ENCODE measurements at regions not wholly inside any gene's neighbourhood (a gene's known extent, or its start where the extent isn't known, plus 50 kb on each side); places are given as distances from the start of the nearest gene placed in this dataset.

GRCh38 chr2:57850415-57851130 lies 196.0 kb upstream of the VRK2 start:
- TF ChIP-seq EP300 (IDR thresholded peaks at IDR 0.05; ENCODE audit: low read depth in 2 of 2, low read length in 2 of 2) (no peak), EP300 (CRISPR knock-in tag; IDR thresholded peaks at IDR 0.05; ENCODE audit: borderline replicate concordance) (no peak), ZNF3 (CRISPR knock-in tag; IDR thresholded peaks at IDR 0.05) (no peak), POLR2AphosphoS5 (IDR thresholded peaks at IDR 0.05; ENCODE audit: low read depth, low read length) (no peak), MZF1 (CRISPR knock-in tag; IDR thresholded peaks at IDR 0.05; ENCODE audit: borderline replicate concordance) (no peak), ZBTB8A (CRISPR knock-in tag; IDR thresholded peaks at IDR 0.05; ENCODE audit: borderline replicate concordance, low read depth) (no peak), ZFYVE20 (CRISPR knock-in tag; IDR thresholded peaks at IDR 0.05; ENCODE audit: borderline replicate concordance, low read depth) (no peak), DPF2 (CRISPR knock-in tag; IDR thresholded peaks at IDR 0.05; ENCODE audit: borderline replicate concordance, low read depth) (no peak), ZBTB44 (CRISPR knock-in tag; IDR thresholded peaks at IDR 0.05) (no peak), FOXA1 (IDR thresholded peaks at IDR 0.05) (no peak), FOXA1 (CRISPR knock-in tag; IDR thresholded peaks at IDR 0.05) (no peak)
- TF ChIP-seq, protein P1, sequence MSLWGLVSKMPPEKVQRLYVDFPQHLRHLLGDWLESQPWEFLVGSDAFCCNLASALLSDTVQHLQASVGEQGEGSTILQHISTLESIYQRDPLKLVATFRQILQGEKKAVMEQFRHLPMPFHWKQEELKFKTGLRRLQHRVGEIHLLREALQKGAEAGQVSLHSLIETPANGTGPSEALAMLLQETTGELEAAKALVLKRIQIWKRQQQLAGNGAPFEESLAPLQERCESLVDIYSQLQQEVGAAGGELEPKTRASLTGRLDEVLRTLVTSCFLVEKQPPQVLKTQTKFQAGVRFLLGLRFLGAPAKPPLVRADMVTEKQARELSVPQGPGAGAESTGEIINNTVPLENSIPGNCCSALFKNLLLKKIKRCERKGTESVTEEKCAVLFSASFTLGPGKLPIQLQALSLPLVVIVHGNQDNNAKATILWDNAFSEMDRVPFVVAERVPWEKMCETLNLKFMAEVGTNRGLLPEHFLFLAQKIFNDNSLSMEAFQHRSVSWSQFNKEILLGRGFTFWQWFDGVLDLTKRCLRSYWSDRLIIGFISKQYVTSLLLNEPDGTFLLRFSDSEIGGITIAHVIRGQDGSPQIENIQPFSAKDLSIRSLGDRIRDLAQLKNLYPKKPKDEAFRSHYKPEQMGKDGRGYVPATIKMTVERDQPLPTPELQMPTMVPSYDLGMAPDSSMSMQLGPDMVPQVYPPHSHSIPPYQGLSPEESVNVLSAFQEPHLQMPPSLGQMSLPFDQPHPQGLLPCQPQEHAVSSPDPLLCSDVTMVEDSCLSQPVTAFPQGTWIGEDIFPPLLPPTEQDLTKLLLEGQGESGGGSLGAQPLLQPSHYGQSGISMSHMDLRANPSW (CRISPR knock-in tag; IDR thresholded peaks at IDR 0.05; ENCODE audit: borderline replicate concordance), result no peak
- TF ChIP-seq, protein P2, sequence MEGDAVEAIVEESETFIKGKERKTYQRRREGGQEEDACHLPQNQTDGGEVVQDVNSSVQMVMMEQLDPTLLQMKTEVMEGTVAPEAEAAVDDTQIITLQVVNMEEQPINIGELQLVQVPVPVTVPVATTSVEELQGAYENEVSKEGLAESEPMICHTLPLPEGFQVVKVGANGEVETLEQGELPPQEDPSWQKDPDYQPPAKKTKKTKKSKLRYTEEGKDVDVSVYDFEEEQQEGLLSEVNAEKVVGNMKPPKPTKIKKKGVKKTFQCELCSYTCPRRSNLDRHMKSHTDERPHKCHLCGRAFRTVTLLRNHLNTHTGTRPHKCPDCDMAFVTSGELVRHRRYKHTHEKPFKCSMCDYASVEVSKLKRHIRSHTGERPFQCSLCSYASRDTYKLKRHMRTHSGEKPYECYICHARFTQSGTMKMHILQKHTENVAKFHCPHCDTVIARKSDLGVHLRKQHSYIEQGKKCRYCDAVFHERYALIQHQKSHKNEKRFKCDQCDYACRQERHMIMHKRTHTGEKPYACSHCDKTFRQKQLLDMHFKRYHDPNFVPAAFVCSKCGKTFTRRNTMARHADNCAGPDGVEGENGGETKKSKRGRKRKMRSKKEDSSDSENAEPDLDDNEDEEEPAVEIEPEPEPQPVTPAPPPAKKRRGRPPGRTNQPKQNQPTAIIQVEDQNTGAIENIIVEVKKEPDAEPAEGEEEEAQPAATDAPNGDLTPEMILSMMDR (CRISPR knock-in tag; IDR thresholded peaks at IDR 0.05), result no peak
- TF ChIP-seq, protein P3, sequence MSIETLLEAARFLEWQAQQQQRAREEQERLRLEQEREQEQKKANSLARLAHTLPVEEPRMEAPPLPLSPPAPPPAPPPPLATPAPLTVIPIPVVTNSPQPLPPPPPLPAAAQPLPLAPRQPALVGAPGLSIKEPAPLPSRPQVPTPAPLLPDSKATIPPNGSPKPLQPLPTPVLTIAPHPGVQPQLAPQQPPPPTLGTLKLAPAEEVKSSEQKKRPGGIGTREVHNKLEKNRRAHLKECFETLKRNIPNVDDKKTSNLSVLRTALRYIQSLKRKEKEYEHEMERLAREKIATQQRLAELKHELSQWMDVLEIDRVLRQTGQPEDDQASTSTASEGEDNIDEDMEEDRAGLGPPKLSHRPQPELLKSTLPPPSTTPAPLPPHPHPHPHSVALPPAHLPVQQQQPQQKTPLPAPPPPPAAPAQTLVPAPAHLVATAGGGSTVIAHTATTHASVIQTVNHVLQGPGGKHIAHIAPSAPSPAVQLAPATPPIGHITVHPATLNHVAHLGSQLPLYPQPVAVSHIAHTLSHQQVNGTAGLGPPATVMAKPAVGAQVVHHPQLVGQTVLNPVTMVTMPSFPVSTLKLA (IDR thresholded peaks at IDR 0.05), result no peak
- TF ChIP-seq, protein P4, sequence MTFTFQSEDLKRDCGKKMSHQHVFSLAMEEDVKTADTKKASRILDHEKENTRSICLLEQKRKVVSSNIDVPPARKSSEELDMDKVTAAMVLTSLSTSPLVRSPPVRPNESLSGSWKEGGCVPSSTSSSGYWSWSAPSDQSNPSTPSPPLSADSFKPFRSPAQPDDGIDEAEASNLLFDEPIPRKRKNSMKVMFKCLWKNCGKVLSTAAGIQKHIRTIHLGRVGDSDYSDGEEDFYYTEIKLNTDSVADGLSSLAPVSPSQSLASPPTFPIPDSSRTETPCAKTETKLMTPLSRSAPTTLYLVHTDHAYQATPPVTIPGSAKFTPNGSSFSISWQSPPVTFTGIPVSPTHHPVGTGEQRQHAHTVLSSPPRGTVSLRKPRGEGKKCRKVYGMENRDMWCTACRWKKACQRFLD (CRISPR knock-in tag; IDR thresholded peaks at IDR 0.05; ENCODE audit: borderline replicate concordance), result no peak
- TF ChIP-seq, protein P5, sequence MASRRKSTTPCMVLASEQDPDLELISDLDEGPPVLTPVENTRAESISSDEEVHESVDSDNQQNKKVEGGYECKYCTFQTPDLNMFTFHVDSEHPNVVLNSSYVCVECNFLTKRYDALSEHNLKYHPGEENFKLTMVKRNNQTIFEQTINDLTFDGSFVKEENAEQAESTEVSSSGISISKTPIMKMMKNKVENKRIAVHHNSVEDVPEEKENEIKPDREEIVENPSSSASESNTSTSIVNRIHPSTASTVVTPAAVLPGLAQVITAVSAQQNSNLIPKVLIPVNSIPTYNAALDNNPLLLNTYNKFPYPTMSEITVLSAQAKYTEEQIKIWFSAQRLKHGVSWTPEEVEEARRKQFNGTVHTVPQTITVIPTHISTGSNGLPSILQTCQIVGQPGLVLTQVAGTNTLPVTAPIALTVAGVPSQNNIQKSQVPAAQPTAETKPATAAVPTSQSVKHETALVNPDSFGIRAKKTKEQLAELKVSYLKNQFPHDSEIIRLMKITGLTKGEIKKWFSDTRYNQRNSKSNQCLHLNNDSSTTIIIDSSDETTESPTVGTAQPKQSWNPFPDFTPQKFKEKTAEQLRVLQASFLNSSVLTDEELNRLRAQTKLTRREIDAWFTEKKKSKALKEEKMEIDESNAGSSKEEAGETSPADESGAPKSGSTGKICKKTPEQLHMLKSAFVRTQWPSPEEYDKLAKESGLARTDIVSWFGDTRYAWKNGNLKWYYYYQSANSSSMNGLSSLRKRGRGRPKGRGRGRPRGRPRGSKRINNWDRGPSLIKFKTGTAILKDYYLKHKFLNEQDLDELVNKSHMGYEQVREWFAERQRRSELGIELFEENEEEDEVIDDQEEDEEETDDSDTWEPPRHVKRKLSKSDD (CRISPR knock-in tag; IDR thresholded peaks at IDR 0.05; ENCODE audit: low read depth), result no peak
